SH-SY5Y (cell line): ENCODE measurements at regions not wholly inside any gene's neighbourhood (a gene's known extent, or its start where the extent isn't known, plus 50 kb on each side); places are given as distances from the start of the nearest gene placed in this dataset.

Source experiments
- GATA2 ChIP-seq: IDR thresholded peaks from 2 replicates; pipeline ENCODE4 v1.6.1; 2011; ENCODE audit warnings: mild to moderate bottlenecking, low read depth, low read length
- GATA3 ChIP-seq: IDR thresholded peaks from 2 replicates; pipeline ENCODE4 v1.6.1; 2011; ENCODE audit warnings: low read depth, mild to moderate bottlenecking, low read length, moderate library complexity

DNA sequence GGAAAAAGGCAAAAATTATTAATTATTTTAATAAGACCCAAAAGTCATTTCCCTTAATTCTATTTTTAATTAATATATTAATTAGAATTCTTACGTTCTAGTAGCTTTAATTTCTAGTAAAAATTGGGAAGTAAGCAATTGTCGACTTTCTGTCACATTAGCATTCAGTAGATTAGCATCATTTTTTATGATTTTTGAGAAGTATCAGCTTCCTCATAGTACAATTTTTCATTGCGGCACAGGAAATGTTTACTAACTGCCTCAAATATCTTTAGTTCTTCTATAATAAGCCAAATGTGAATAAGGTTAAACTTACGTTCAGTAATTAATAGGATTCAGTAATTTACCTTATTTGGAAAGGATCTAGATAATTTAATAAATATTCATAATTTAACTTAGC lies 687.4 kb downstream of the EPM2A start:
- TF ChIP-seq GATA3, result no peak
- TF ChIP-seq GATA2, result no peak
